SH-SY5Y (cell line): ENCODE measurements at regions not wholly inside any gene's neighbourhood (a gene's known extent, or its start where the extent isn't known, plus 50 kb on each side); places are given as distances from the start of the nearest gene placed in this dataset.

Experiments used
- GATA2 ChIP-seq: IDR thresholded peaks from 2 replicates; pipeline ENCODE4 v1.6.1; 2011; ENCODE audit warnings: mild to moderate bottlenecking, low read depth, low read length
- GATA3 ChIP-seq: IDR thresholded peaks from 2 replicates; pipeline ENCODE4 v1.6.1; 2011; ENCODE audit warnings: low read depth, mild to moderate bottlenecking, low read length, moderate library complexity

DNA sequence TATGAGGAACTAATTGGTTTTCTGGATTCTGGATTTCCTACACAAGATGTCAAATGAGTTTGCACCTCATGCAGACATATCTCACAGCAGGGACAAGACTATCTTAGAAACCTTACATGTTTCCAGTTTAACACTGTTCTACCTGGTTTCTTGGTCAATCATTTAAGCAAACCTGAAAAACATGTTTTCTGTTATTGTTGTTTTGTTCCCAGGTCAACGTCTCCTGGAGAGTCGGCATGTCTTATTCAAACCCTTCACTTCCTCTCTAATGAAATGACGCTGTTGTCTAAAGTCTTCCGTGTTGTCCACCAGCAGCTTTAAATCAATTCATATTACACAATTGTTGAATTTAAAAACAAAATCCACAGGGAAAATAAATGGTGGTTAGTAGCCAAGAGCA lies 150.9 kb downstream of the CNTN3 start:
- TF ChIP-seq GATA3 (no peak), GATA2 (no peak)

DNA sequence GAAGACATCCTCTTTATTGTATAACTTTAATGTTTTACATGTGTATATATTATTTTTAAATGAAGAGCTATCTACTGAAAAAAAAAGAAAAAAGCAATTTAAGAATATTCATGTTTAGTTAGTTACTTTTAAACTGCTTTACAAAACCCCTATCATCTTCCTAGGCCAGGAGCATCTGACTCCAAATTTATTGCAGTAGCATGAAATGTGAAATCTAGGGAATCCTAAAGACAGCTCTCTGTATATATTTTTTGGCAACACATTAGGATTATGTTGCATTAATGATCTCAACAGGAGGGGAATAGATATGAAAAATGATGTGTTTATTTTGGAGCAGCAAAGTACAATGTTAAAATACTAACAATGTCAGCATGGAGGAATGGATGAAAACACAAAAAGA lies 158.3 kb downstream of the CNTN3 start:
- TF ChIP-seq GATA3 (no peak), GATA2 (no peak)

DNA sequence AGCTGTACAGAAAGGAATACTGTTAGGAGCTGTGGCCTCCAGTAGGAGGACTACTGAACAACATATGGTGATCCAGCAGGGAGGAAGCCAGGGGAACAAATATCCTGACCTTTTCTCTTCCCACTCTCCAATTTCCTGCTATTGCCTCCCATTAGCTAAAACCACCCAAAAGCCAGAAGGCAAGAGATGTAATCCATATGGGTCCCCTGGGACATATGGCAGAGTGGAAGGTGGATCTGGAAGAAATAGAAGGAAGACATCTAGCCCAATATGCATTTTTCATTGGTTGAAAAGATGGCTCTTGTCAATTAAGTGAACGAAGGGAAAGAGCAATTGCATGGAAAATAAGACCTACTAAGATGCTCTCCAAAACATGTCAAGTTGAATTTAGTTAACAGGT lies 167.2 kb downstream of the CNTN3 start:
- TF ChIP-seq GATA3, result no peak
- TF ChIP-seq GATA2, result no peak

DNA sequence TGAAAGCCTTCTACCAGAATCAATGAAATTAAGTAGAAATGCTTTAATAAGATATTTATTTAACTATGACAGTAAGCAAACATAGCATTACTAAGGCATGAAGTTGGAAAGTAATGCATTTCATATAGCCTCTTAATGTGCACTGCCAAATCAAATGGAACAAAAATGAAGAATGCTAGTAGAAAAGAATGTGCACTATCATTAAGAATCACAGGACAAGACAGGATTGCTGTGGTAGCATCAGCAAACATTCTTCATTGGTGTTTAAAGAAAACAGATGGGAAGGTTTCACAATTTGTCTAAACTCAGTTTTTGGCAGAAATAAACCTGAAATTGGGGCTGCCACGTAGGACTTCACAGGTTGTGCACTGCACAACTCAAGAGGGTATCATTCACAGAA lies 168.9 kb downstream of the CNTN3 start:
- TF ChIP-seq GATA3, result no peak
- TF ChIP-seq GATA2, result no peak

DNA sequence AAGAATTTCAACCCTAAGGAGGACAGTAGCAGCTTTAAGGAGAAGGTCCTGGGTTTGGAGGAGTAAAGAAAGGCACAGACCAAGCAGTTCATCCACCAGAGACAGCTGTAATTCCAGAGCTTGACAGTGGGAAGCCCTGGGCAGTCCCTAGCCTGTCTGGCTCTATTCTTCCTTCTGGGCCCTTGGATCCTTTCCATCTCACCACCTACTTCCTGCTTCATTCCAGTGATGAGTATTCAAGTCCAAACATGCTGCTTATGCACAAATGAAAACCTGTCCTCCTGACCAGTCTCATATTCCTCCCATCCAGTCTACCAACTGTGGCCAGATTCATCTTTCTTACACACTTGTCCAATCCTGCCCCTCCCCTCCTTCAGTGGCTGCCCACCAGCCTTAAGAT lies 171.4 kb downstream of the CNTN3 start:
- TF ChIP-seq GATA2, result no peak
- TF ChIP-seq GATA3, result no peak

DNA sequence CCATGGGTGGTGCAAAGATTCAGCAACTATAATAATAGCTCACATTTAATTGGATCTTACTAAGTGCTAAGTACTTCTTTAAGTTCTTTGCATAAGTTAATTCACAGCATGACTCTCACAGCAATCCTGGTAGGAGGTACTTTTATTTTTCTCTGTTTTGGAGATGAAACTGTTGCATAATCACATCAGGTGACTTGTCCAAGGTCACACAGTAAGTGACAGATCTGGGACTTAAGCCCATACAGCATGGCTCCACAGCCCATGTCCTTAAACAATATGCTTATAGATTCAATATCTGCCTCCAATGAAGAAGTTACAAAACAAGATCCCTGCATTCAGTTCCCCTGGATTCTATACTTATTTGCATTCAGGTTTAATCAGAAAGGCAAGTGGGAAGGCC lies 171.8 kb downstream of the CNTN3 start:
- TF ChIP-seq GATA3, result no peak
- no peak for TF ChIP-seq GATA2

DNA sequence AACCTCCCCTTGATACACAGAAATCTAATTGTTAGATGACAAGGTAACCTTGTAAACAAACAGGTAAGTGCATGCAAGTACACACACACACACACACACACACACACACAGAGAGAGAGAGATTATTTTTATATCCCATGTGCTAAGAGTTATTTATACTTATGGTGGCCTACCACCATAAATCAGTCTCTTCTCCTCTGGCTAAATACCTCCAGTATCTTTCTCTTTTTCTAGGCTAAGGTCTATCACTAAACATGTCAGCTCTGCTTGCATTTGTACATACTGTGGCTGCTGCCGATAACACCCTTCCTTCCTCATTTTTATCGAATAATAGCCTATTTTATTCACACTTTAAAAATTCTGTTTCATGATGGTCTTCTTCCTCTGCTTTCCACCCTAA lies 172.4 kb downstream of the CNTN3 start:
- TF ChIP-seq GATA3, result no peak
- TF ChIP-seq GATA2, result no peak

DNA sequence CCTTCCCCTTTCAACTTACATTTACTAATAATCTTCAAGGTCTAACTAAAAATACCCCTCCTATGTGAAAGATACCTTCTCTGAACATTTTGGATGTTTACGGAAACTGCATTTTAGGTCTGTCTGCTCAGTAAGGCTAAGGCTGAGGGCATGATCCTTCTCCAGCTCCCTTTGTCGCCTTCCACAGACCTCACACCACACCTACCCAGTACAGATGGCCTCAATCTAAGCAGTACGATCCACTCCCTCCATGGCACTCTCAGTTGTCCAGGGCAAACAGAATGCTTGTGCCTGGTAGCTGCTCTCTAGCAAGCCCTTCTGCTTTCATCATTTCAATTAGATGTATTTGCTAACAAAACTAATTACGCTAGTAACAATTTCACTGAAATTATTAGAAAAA lies 178.3 kb downstream of the CNTN3 start:
- no peak for TF ChIP-seq GATA2

DNA sequence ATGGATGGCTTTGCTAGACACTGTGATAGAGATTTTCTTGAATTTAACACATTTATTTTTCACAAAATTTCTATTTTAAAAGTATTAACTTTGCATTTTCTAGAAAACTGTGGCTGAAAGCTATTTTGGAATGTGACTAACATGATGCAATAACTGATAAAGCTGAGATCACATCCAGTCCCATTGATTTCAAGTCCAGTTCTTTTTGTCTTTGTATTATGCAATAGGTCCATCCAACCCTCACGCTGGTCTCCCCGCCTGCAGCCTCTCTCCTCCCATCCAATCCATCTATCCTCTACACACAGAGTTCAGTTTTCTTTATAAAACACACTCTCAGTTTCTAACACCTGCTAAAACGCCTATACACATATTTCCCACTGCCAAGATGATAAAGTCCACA lies 178.8 kb downstream of the CNTN3 start:
- TF ChIP-seq GATA2 (no peak), GATA3 (no peak)

DNA sequence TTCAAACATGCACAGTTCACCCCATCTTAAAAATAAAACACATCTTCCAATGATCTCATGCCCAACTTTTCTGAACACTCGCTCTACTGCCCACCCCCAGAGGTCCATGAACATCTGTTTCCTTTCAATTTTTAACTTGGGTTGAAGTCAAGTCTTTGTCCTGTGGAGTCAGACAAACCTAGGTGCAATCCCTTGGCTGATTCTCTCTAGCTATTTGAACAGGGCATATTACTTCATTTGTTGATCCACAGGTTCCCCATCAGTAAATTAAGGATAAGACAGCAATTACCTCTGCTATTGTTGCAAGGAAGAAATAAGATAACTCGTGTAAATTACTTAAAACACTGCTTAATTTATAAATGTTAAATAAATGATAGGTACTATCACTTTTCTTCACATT lies 180.1 kb downstream of the CNTN3 start:
- TF ChIP-seq GATA2 (no peak), GATA3 (no peak)

DNA sequence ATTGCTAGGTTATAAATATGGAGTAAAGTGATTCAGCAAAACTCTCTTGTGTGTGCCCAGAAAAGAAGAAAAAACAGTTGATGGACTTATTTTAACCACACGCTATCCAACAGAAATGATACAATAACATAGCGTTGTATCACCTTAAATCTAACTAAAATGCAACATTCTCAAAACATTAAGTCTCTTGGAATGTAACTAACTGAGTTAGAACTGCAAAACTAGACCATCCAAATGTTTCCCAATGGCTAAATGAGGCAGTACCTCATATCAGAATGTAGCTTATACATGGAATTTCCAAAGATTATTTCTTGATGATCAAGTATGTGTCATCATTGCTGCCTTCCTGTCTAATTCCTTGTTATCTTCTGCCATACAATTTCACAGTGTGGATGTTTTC lies 187.9 kb downstream of the CNTN3 start:
- no peak for TF ChIP-seq GATA3
- TF ChIP-seq GATA2, result no peak

DNA sequence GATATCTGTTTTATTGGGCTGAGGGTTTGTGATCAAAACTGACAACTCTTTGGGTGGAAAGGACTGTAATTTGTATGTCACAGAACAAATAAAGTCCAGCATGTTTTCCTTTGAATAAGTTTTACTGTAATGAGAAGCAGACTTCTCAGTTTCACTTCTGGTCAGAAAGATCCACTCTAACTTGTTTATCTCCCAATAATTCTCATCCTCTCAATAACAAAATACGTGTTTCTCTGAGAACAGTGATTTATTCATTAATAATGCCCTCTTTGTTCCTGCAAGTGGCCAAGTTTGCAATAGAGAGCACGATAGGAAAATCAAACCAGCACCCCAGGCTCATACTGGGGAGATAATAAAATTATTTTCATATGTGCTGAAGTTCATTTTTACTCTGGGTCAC lies 190.6 kb downstream of the CNTN3 start:
- TF ChIP-seq GATA3 (no peak), GATA2 (no peak)

DNA sequence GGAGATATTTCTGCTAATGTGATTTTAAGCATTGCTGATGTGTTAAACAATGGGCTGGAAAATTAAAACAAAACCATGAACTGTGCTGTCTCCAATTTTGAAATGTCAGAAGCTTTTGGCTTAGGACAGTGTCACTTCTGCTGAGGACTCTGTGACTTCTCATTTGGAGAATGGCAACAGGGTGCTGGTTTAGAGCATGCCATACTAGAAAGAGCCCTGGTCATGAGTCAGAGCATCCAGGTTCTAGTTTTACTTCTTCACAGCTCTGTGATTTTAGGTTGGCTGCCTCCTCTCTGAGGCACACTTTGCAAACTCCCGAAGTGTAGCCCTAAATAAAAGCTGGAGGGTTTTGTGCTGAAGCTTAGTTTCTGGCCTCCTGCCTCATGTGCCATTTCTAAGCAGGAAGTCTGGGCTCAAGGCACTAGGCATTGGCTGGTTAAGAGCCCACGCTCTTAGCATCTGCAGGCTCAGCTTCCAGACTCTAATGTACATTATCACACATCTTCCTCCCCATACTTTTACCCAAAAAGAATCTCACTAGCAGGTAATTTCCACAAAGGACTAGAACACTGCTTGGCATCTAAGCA lies 193.8 kb downstream of the CNTN3 start:
- no peak for TF ChIP-seq GATA3
- no peak for TF ChIP-seq GATA2

DNA sequence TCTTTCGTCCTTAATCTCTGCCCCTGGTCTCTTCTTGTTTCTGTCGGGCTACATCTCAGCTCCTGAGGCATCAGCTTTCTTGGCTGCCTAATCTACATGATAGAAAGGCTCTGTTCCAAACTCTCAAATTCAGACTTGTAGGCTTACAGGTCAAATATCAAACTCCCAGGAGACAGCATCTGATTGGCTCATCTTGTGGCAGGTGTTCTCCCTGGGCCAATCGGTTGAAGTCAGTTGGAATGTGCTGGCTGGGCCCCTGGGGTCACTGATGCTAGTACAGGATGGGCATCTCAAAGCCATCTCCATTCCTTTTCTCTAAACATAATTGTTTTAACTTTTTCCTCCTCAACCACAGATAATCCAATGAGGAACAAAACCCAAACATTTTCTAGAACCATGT lies 198.7 kb downstream of the CNTN3 start:
- TF ChIP-seq GATA3, result no peak
- no peak for TF ChIP-seq GATA2

DNA sequence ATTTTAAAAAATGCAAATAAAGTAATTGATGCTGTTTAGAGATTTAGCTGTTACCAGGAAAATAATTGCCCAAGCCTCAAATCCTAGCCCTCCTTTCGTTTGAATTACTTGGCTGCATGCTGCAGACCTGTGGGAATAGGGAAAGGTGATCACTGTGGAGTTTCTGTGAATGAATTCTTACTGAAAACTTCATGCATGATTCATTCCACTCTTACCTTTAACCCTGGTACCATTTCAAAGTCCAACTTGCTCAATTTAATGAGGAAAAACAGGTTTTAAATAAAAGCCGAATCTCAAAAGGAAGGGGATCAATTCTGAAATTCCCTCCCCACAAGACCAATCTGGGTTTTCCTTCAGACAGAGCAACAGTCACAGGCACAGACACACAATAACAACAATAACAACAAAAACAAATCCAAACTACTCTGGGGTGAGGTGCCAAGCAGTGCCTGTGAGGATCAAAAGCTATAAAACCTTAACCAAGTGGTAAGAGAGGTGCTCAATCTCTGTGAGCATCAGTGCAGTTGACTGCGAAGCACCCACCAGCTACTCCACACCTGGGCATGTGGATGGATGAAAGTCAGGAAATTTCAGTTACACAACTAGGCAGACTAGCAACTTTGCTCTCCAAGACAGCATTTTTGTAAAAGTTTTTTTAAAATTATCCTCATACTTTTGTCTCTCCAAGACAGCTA lies 200.8 kb downstream of the CNTN3 start:
- no peak for TF ChIP-seq GATA2
- no peak for TF ChIP-seq GATA3

DNA sequence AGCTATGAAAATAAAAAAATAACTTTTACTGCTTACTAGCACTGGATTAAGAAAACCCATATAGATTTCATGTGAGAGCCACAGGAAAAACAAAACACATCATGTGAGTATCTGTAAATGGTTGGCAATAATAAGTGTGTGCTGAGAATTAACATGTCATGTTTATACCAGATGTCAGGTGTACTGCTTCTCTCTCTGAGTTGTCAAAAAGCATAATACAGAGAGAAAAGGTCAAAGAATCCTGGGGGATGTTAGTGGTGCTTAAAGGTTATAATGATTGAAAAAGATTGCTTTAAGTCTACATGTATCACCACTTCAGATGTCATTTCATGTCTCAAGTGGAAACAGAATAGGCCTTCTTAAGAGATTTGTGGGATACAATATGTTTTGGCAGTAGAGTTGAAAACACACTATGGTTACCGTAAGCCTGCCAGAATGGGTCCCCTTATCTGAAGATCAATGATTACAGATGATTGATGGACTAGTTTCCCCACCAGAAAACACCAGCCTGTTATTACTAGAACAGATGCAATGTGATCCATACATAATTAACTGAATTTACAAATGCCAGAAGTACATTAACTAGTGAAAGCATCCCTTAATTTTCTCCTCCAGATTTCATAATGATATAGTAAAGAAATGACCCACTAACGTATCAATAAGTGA lies 204.1 kb downstream of the CNTN3 start:
- TF ChIP-seq GATA2 (peak; percentile 66), GATA3 (peak; percentile 73)
